Duodenal mucosa (tissue), 2 donors: ENCODE measurements at regions not wholly inside any gene's neighbourhood (a gene's known extent, or its start where the extent isn't known, plus 50 kb on each side); places are given as distances from the start of the nearest gene placed in this dataset.

Source experiments
- H3K27ac ChIP-seq: one replicate; pipeline ENCODE4 v1.7.0; 2013; ENCODE audit warnings: low read depth, low read length
- H3K27me3 ChIP-seq, 2 donors: one replicate each; pipeline ENCODE4 v1.7.0; 2013; ENCODE audit warnings: low read length in 2 of 2, control low read depth in 1 of 2; ENCODE audit not compliant: insufficient read depth in 2 of 2, control insufficient read depth in 1 of 2
- H3K36me3 ChIP-seq, 2 donors: one replicate each; pipeline ENCODE4 v1.7.0; 2013; ENCODE audit warnings: low read length in 2 of 2, control low read depth in 1 of 2; ENCODE audit not compliant: insufficient read depth in 2 of 2, control insufficient read depth in 1 of 2
- H3K4me1 ChIP-seq, 2 donors: one replicate each; pipeline ENCODE4 v1.7.0; 2013; ENCODE audit warnings: low read length in 2 of 2, control low read depth in 1 of 2; ENCODE audit not compliant: insufficient read depth in 2 of 2, control insufficient read depth in 1 of 2
- H3K4me3 ChIP-seq, 2 donors: one replicate each; pipeline ENCODE4 v1.7.0; 2013; ENCODE audit warnings: low read length in 2 of 2, low read depth in 1 of 2
- H3K9ac ChIP-seq, 2 donors: one replicate each; pipeline ENCODE4 v1.7.0; 2013; ENCODE audit warnings: low read length in 2 of 2, low read depth in 1 of 2
- H3K9me3 ChIP-seq, 2 donors: one replicate each; pipeline ENCODE4 v1.7.0; 2013; ENCODE audit warnings: low read length in 2 of 2, control low read depth in 1 of 2; ENCODE audit not compliant: control insufficient read depth in 1 of 2

DNA sequence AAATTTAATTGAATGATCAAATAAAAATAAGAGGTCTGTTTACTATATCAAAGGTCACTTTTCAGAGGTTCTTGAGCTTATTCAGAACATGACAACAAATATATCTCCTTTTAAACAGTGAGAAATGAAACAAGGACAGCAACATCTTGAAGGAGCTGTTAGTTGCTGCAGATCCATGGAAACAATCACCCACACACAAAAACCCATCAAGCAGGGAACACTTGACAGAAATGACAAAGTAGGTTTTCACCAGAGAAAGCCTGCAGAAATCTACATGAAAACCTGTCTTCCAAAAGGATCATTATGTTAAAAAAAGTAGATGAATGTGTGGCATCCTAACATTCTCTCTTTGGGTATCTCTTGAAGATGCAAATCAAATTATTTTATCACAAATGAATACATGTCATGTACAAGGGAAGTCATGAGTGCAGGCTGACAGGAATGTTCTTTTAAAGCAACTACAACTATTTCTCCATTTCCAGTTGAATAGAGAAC lies 203.0 kb downstream of the GRIA2 start:
- no peaks in the 10 kb centered on the region for H3K9me3 ChIP-seq
- H3K4me3 ChIP-seq = no peak overlapping the region
- no peaks in the 10 kb centered on the region for H3K27me3 ChIP-seq
- H3K27ac ChIP-seq = no peak overlapping the region
- no peak overlapping the region for H3K9ac ChIP-seq
- no peaks in the 10 kb centered on the region for H3K4me1 ChIP-seq
- H3K36me3 ChIP-seq = no peaks in the 10 kb centered on the region

DNA sequence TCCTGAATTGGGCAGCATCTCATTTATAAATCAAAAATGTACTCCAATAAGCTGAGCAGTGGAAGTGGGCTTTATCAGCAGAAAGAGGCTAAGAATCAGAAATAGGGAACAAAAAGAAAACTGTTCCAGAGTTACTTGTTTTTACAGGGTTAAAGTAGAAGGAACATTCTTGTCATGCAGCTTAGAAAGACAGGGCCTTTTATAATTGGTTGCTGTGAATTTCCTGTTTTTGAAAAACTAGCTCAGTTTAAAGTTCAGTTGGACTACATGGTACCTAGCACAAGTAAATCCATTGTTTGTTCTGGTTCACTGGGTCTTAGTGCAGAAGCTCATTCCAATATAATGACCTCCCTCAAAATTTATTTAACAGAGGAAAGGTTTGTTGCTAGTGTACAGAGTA lies 200.8 kb downstream of the GRIA2 start:
- H3K27me3 ChIP-seq = no peaks in the 10 kb centered on the region
- no peak overlapping the region for H3K4me3 ChIP-seq
- H3K9me3 ChIP-seq = no peaks in the 10 kb centered on the region
- no peak overlapping the region for H3K27ac ChIP-seq
- H3K4me1 ChIP-seq = no peaks in the 10 kb centered on the region
- no peaks in the 10 kb centered on the region for H3K36me3 ChIP-seq
- H3K9ac ChIP-seq = no peak overlapping the region
